HT1080 (cell line): ENCODE measurements at regions not wholly inside any gene's neighbourhood (a gene's known extent, or its start where the extent isn't known, plus 50 kb on each side); places are given as distances from the start of the nearest gene placed in this dataset.

Source experiments
- DNase-seq: peaks from one replicate; pipeline ENCODE4 v3.0.0-alpha.2; 2015; ENCODE audit warnings: low read depth

DNA sequence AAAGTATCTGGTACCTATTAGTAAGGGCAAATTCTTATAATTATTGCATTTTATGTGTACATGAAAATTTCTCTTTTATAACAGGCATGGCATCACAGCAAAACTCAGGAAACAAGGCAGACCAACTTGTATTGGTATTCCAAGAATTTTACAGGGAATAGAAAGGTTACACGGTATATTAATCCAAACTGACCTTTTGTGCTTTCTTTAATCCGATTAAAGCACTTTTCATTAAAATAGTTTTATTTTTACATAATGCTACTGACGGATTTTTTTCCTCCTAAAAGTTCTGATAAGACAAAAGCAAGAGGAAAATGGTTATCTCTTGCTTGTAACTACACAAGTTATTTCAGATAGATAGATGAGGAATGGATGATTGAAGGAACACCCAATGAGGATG, 137.0 kb upstream of the SLCO3A1 start:
- DNase-seq: no peak

DNA sequence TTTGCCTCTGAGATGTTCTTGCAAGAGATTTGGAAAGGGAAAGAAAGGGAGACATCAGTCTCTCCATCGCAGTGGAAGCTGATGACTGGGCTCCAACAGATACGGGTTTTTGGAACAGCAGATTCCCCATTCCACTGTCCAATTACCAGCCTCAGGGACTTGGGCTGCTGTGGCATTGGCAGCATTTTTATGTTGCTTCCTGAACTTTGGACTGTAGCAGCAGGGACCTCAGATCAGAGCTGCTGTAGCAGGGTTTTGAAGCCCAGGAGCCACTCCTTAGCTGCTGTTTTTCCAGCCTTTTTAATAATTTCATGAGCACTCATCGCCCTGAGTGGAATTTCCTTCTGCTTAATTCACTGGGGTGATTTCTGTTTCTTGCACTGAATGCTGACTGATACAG, 135.7 kb upstream of the SLCO3A1 start:
- DNase-seq: no peak

DNA sequence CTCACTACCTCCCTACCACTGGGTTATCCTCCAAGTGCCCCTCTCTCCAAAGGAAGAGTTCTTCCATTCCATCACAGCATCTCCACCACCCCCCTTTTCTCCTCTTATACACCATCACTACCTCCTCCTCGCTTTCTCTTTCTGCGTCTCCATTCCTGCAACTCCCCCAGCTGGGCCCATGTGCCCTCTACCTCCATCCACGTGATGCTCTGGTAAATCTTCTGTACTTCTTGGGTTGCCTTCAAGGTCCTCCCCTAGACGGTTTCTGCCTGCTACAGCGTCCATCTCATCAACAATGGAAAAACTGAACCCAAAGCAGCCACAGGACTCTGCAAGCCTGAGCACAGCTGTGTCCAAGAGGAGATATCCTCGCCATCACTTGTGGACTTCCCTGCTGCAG, 129.5 kb upstream of the SLCO3A1 start:
- no peak for DNase-seq

DNA sequence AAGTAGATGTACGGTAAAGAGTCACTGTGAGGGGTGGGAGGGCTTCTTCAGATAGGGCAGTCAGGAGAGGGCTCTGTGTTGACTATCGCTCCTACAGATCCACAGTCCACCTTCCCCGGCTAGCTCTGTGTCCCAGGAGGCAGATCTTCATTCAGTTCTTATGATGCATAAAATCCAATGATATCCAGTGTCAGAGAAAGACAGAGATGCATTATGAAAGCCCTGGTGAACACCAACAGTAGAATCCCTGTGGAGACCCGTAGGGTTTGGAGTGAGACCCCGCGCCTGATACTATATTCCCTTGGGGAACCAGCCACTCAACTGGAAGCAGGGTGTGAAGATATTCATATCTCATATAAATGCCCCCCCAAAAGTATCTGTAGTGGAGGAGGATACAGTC, 119.8 kb upstream of the SLCO3A1 start:
- no peak for DNase-seq

DNA sequence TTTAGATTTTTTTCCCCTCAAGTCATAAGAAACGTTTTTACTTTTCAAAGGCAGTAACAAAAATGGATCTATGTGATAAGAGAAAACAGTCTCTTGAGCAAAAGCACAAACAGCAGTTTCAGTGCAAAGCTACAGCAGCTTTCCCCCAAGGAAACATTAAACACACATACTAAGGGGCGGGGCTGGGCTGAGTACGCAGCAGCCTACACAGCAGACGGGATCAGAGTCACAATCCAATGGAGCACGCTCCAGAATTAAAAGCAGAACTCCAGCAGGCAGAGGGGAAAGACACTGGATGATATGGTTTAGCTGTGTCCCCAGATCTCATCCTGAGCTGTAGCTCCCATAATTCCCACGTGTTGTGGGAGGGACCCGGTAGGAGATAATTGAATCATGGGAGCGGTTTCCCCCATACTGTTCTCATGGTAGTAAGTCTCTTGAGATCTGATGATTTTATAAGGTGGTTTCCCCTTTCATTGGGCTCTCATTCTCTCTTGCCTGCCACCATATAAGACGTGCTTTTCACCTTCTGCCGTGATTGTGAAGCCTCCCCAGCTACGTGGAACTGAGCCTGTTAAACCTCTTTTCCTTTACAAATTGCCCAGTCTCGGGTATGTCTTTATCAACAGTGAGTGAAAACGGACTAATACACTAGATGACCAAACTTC, 116.2 kb upstream of the SLCO3A1 start:
- DNase-seq: no peak

DNA sequence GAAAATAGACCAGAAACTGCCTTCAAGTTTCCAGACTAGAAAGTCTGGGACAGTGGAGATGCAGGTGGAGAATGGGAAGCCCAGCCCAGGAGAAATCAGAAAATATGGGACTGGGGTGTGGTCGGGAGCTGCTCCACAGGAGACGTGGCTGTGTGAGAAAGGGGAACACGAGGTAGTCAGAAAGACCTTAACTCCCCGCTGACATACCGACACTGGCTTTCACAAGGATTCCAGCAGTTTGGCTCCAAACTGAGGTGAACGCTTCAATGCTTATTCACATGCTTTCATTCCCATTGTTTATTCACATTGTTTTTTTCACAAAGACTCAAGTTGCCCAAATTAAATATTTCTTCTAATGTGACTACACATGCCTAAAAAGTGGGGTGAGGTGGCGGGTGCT, 111.5 kb upstream of the SLCO3A1 start:
- no peak for DNase-seq

DNA sequence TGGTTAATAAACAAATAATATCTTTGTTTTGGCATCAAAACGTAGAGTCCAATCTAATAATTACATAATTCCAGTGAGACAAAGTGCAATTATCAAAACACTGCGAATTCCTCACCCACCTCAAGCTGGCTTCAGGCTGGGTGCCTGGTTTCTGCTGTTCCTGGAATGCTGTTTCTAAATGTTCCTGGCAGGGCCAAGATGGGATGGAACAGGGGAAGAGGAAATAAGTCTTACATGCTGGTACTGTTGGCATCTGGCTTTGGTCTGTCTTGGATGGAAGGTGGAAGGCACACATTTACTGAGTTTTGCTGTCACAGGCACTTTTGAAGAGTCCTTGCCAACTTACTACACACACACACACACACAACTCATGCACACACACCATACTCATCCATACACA, 101.9 kb upstream of the SLCO3A1 start:
- no peak for DNase-seq

DNA sequence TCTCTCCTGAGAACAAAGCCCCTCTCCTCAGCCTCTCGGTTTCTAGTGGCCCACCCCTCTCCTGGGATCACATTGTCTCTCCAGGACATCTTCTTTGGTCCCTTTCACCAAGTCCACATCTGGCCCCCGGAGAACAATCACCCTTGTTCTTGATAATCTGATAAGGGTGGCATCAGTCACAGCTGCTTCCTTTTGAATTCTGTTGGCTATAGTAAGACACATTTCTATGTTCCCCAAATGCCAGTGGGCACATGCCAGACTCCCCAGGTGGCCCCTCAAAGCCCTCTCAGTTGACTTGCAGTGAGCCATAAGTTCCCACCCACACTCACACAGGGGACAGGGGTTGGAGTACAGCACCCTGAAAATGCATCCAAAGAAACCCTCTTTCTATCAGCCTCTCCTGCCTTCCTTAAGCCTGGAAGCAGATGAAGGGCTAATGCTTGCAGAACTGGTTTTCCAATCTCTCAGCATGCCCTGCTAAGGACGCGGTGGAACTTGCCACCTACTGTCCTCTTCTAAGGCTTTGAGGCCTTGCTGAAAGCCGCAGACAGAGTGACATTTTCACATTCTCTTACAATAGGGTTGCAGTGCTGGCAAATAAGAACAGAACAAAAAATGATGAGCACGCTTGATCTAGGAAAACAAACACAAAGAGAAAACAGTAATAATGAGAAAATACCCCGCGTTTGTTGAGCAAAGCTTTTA, 101.3 kb upstream of the SLCO3A1 start:
- no peak for DNase-seq

DNA sequence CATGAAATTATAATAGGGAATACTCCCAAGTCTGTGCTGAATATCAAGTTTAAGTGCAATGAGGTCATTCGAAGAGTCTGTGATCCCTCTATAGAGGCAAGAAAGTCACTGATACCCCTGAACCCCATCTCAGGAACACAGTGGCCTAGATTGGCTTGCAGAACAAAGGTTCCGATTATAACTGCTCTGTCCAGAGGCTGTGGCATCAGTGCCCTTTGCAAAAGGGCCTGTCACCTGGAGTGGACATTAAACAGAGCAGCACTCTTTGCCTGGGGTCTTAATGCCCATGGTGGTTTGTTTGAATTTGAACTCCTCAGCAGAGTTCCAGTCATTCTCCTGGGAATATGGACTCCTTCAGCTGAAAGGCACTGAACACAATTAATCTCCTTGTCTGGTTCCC, 93.9 kb upstream of the SLCO3A1 start:
- DNase-seq: no peak

DNA sequence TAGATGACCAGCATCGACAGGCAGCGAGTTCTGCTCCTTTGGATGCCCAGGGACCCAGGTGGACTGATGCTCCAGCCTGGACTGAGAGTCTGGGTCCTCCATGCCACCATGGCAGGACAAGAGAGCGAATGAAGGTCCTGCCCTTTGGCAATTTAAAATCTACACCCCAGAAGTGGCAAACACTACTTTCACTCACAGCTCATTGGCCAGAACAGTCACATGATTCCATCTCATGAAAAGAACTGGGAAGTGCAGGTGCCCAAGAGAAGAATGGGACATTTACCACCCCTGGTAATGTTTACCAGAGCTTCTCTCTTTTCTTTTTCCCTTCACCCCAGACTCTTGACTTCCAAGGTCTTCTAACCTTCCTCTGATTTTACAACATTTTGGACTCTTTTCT, 87.8 kb upstream of the SLCO3A1 start:
- no peak for DNase-seq

DNA sequence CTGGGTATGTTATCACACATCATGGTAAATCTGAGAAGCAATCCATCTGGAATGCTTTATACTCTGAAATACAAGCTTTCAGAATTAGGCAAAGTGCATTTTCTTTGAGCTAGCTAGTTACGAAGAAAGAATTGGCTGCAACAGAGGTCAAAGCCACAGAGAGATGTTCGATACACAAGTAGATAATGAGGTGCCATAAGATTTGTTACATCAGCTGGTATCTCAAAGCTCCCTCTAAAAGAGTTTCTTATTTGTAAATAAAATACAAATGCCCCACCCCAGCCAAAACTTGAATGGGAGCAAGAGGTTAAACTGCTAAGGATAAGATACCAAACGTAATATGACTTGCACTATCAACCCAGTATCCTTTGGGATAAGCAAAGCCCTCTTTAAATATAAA, 84.0 kb upstream of the SLCO3A1 start:
- no peak for DNase-seq

DNA sequence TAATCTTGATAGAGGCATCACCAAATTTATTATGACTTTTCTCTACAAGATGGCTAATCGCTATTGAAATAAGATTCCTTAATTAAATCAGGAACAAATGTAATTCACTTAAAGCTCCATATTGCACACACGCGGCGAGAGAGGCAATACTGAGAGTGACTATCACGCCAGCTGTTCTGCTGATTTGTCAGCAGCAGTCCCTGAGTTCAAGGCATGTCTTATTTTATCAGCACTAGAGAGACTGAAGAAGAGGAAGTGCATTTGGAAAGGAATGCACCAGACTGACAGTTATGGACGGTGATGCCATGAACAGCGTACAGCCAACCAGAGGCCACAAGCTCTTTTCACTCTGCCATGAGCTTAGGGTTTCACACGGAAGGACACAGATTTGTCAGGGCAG, 83.6 kb upstream of the SLCO3A1 start:
- DNase-seq: no peak

DNA sequence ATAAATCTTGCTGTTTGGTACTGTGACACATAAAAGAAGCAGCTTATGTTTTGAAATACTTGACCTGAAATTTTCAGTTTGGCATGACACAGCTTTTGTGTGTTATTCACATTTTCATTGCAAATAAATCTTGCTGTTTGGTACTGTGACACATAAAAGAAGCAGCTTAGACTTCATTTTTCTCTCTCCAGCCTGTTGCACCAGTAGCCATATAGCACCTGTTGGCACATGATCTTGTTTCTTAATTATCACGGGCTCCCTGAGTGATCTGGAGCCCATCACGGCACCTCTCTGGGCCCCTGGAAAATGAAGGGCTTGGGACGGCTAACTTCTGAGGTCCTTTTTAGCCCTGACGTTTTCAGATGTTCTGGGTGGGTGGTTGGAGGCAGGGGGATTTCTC, 77.4 kb upstream of the SLCO3A1 start:
- DNase-seq: no peak

DNA sequence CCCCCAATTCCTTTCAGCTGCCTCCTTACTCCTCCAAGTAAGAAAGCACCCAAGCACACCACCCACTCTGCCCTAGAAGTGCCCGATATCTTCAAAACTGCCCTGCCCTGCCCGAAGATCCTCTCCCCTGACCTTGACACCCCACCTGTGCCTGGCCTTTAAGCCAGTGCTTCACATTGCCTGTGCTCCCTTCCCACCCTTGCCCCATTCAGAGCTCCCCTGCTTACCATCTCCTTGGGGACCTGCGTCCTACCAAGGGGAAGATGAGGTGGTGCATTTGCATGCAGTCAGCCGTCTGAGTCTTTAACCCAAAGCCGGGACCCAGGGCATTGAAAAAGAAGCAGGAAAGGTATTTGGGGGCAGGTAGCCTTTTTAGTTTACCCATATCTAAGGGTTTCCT, 73.5 kb upstream of the SLCO3A1 start:
- no peak for DNase-seq

DNA sequence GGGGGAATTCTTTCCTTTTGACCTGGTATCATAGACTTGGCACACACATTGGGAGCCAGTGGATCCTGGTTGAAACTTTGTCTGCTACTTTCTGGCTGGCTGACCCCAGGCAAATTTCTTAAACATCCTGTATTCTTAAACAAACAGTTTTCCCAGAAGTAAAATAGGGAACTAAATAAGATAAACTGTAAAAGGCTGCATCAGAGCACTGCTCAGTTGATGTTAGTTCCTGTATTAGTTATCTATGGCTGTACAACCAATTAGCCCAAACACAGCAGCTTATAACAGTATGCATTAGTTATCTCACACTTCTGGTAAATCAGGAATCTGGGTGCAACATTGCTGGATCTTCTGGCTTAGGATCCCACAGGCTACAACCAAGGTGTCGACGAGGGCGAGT, 73.1 kb upstream of the SLCO3A1 start:
- DNase-seq: no peak

DNA sequence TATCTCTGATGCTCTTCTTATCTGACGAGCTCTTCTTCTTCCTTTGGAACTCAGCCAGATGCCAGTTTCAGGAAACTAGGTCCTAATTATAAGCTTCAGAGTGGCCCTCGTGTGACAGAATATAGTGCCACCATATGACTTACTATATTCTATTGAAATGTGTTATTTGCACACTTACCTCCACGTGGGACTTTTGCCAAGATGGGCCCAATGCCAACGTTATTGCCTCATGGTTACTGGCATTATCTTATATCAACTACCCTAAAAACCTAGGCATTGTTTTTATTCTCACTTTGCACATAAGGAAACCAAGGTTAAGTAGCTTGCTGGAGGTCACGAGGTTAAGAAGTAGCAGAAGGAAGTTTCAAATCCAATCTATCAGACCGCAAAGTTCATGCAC, 71.3 kb upstream of the SLCO3A1 start:
- DNase-seq: no peak

DNA sequence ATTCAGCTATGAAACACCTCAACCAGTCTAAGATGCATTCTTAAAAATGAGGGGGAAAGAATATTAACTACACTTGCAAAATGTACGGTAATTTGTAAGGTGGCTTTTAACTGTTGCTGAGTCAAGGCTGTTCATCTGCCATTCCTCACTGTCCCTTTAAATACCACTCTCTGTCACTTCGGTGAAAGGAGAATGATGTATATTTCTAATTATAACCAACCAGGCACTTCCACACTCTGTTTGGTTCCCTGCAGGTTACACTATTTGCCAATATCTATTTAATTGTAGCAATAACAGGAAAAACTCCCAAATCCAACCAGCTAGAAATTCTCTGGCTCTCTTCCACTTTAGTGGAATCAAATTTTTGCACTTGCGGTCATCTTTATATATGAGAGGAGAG, 70.5 kb upstream of the SLCO3A1 start:
- no peak for DNase-seq

DNA sequence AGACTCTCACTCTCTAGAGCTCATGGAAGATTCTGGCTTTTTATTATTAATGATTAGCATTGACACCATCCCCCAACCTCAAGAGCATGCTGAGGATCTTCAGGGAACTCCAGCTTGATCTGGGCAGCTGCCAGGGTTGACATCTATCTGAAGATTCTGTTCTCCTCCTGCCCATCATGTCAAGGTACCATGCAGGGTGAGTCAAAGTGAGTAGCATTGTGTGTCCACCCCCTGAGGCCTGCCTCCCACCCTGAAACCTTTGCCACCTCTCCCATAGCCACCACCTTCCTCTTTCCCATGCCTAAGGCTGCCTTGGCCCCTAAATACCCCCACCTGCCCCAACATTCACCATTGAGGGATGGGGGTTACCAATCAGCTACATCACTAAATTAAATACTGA, 70.1 kb upstream of the SLCO3A1 start:
- DNase-seq: no peak

DNA sequence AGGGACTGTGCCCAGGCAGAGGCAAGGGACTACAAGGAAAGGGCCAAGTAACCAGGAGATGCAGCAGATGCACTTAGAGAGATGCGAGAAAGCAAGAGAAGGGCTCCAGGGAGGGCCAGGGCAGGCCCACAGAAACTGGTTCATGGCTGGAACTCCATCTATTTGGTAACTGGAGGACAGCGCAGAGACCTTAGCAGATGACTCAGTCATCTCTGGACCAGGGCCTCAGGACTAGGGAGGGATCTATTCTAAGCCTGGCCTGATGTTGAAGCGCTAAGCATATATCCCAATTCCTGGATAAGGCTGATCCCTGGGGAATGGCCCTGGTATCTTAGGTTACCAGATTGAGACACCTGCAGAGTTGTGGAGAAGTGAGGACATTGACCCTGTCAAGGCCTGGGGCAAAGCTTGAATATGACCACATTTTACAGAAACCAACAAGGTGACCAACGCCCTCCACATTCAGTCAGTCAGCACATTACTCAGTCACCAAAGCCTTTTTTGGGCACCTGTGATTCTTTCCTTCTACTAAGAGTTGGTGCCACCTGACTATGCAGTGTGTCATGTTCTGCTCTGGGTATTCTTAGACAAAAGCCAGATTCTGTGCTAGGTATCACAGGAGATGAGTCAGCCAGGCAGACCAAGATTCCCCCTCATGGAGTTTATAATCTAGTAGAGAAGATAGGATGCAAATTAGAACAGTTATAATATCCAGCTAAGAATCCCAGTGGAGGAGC, 68.4 kb upstream of the SLCO3A1 start:
- DNase-seq: no peak

DNA sequence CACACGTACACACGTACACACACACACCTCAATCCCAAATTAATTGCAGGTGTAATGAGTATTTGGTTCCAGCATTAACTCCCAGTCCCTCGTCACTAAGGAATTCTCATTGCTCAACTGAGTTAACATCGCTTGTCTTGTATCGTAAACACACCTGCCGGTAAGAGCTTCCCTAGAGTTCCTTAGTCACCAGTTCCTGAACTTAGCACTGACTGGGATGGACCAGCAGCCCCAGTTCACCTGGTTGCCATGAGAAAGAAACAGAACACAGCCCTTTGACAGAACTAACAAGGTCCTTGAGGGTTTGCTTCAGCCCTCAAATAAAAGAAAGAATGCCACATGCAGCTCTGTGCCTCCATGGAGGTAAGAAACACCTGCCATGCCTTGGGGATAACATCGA, 66.3 kb upstream of the SLCO3A1 start:
- DNase-seq: no peak

DNA sequence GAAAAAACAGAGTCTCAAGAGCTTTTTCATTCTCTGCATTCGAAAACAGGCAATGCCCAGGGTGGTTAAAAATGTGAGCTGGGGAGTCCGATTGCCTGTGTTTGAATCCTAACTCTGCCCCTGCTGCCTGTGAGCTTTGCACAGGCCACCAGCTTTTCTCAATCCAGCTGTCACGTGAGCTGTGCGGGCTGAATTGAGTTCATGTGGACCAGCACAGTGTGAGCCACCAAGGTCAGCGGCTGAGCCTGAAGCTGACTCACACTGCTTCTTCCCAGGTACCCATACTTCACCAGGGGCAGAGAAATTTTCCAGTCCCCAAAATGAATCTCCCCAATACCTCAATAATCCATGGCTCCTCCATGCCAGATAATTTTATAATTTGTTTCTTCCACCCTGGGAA, 64.4 kb upstream of the SLCO3A1 start:
- DNase-seq: no peak

DNA sequence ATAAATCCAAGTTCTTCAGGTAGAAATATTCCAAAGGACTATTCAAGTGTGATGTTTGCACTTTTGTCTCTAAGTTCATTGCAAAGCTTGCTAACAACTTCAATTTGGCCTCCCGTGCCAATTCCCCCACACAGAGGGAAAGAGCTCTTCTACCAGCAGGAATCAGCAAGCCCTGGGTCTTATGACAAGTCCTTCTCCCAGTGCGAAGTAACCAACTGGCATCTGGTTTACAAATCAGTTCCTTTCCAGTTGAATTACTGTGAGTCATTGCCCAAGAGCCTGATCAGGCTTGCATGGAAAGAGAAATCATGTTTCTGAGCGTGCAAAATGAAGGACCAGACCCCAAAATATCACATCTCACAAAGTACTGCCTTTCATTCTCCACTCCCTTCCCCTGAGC, 62.7 kb upstream of the SLCO3A1 start:
- peak; percentile 9 for DNase-seq

DNA sequence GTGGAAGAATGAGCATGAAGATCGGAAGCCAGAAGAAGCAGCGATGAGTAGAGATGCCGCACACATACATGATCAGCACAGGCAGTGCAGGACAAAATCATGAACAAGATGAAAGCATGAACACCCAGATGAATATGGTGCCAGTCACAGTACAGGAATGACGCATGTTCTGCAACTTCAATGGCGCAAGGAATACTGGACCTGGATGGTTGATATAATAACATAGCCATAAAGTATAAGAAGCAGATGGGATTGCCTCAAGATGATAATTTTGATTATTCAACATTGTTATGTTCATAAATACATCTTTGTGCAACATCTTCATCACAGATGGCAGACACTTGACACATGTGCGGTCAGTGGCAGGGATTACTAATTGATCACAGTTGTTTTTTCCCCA, 59.7 kb upstream of the SLCO3A1 start:
- no peak for DNase-seq
